Esophagus squamous epithelium (tissue), 4 donors: ENCODE measurements at regions not wholly inside any gene's neighbourhood (a gene's known extent, or its start where the extent isn't known, plus 50 kb on each side); places are given as distances from the start of the nearest gene placed in this dataset.

Experiments
- CTCF ChIP-seq, 6 experiments: fragments of 450-650 bp in 4 of 6; fragments of 200-600 bp in 2 of 6; sonication (generic) in 2 of 6; IDR thresholded peaks; one replicate each; pipeline ENCODE4 v1.5.1; 2016 to 2019; ENCODE audit warnings: antibody characterized with exemption in 6 of 6, mild to moderate bottlenecking in 4 of 6, moderate library complexity in 4 of 6
- POLR2A ChIP-seq, 4 donors: fragments of 450-650 bp; IDR thresholded peaks; one replicate each; pipeline ENCODE4 v1.6.1; 2017; ENCODE audit warnings: antibody characterized with exemption in 4 of 4, mild to moderate bottlenecking in 4 of 4, moderate library complexity in 3 of 4

DNA sequence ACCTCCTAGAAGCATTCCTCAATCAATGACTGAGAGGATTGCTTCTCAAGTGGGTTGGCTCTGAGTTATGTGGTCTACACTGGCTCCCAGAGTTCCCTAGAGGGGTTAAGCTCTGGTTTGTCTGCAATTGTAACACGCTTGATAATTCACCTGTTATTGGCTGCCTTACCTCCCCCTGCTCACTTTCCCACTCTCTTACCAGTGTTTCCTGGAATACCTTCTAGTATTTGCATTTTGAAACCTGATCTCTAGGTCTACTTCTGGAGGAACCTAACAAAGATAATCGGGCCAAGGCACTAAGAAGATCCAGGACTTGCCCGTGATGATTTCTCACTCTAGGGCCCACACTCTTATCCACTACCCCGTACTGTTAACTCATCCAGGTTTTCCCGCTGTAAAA lies 110.1 kb upstream of the MAP3K1 start:
- no peak for TF ChIP-seq CTCF (IDR thresholded peaks at IDR 0.05)
- no peak for TF ChIP-seq POLR2A (IDR thresholded peaks at IDR 0.05)
